ENCODE measurements at regions not wholly inside any gene's neighbourhood (a gene's known extent, or its start where the extent isn't known, plus 50 kb on each side); places are given as distances from the start of the nearest gene placed in this dataset.

GRCh38 chr7:134029-134428 is 58.3 kb upstream of the FAM20C start:
- no peaks in the 10 kb centered on the region for H3K4me1 Mint-ChIP-seq
- H3K36me3 Mint-ChIP-seq, result no peaks in the 10 kb centered on the region
- DNase-seq, result no peak
- no peak overlapping the region for H3K27ac Mint-ChIP-seq
- H3K27me3 Mint-ChIP-seq, result no peaks in the 10 kb centered on the region
- H3K4me3 Mint-ChIP-seq, result no peak overlapping the region
- no peaks in the 10 kb centered on the region for H3K9me3 Mint-ChIP-seq

GRCh38 chr7:134561-135256 is 57.7 kb upstream of the FAM20C start:
- H3K27me3 Mint-ChIP-seq, result no peaks in the 10 kb centered on the region
- H3K27ac Mint-ChIP-seq, result no peak overlapping the region
- no peak overlapping the region for H3K4me3 Mint-ChIP-seq
- H3K9me3 Mint-ChIP-seq, result no peaks in the 10 kb centered on the region
- DNase-seq, result no peak
- H3K36me3 Mint-ChIP-seq, result no peaks in the 10 kb centered on the region
- H3K4me1 Mint-ChIP-seq, result no peaks in the 10 kb centered on the region

GRCh38 chr7:135257-135653 is 57.1 kb upstream of the FAM20C start:
- no peaks in the 10 kb centered on the region for H3K36me3 Mint-ChIP-seq
- no peaks in the 10 kb centered on the region for H3K27me3 Mint-ChIP-seq
- H3K9me3 Mint-ChIP-seq, result no peaks in the 10 kb centered on the region
- no peak for DNase-seq
- H3K27ac Mint-ChIP-seq, result no peak overlapping the region
- no peak overlapping the region for H3K4me3 Mint-ChIP-seq
- no peaks in the 10 kb centered on the region for H3K4me1 Mint-ChIP-seq

GRCh38 chr7:135731-136645 is 56.4 kb upstream of the FAM20C start:
- Mint-ChIP-seq H3K27me3 (no peaks in the 10 kb centered on the region), H3K4me3 (no peak overlapping the region), H3K9me3 (no peaks in the 10 kb centered on the region), H3K36me3 (no peaks in the 10 kb centered on the region), H3K4me1 (no peaks in the 10 kb centered on the region), H3K27ac (no peak overlapping the region)
- DNase-seq, result no peak

- no peak overlapping the region for H3K27ac Mint-ChIP-seq
- no peaks in the 10 kb centered on the region for H3K27me3 Mint-ChIP-seq
- H3K9me3 Mint-ChIP-seq, result no peaks in the 10 kb centered on the region
- no peaks in the 10 kb centered on the region for H3K4me1 Mint-ChIP-seq
- H3K4me3 Mint-ChIP-seq, result no peak overlapping the region
- no peaks in the 10 kb centered on the region for H3K36me3 Mint-ChIP-seq
- DNase-seq, result no peak
Observed at GRCh38 chr7:137094-137891, 55.1 kb upstream of the FAM20C start.

- no peak for DNase-seq
- Mint-ChIP-seq H3K36me3 (no peaks in the 10 kb centered on the region), H3K27me3 (no peaks in the 10 kb centered on the region), H3K27ac (no peak overlapping the region), H3K9me3 (no peaks in the 10 kb centered on the region), H3K4me1 (peaks cover 5% of the 10 kb centered on the region), H3K4me3 (no peak overlapping the region)
Observed at GRCh38 chr7:139131-139530, 53.2 kb upstream of the FAM20C start.

- Mint-ChIP-seq H3K36me3 (no peaks in the 10 kb centered on the region), H3K4me3 (no peak overlapping the region), H3K27ac (no peak overlapping the region), H3K9me3 (no peaks in the 10 kb centered on the region), H3K4me1 (peaks cover 7% of the 10 kb centered on the region), H3K27me3 (no peaks in the 10 kb centered on the region)
- no peak for DNase-seq
Observed at GRCh38 chr7:139561-140243, 52.7 kb upstream of the FAM20C start.

GRCh38 chr7:140996-141395 is 51.4 kb upstream of the FAM20C start:
- no peak for DNase-seq
- no peaks in the 10 kb centered on the region for H3K27me3 Mint-ChIP-seq
- H3K9me3 Mint-ChIP-seq, result no peaks in the 10 kb centered on the region
- H3K4me3 Mint-ChIP-seq, result no peak overlapping the region
- H3K36me3 Mint-ChIP-seq, result peaks cover 4% of the 10 kb centered on the region
- peaks cover 7% of the 10 kb centered on the region for H3K4me1 Mint-ChIP-seq
- H3K27ac Mint-ChIP-seq, result no peak overlapping the region

GRCh38 chr7:142248-142941 is 50.0 kb upstream of the FAM20C start:
- H3K9me3 Mint-ChIP-seq, result no peaks in the 10 kb centered on the region
- H3K4me1 Mint-ChIP-seq, result peaks cover 7% of the 10 kb centered on the region
- H3K4me3 Mint-ChIP-seq, result no peak overlapping the region
- no peak overlapping the region for H3K27ac Mint-ChIP-seq
- H3K27me3 Mint-ChIP-seq, result no peaks in the 10 kb centered on the region
- no peak for DNase-seq
- H3K36me3 Mint-ChIP-seq, result peaks cover 11% of the 10 kb centered on the region

Measured in activated naive CD8-positive, alpha-beta T cell treated with anti-CD3 and anti-CD28 coated beads for 36 hours (primary cell).